ENCODE measurements at regions not wholly inside any gene's neighbourhood (a gene's known extent, or its start where the extent isn't known, plus 50 kb on each side); places are given as distances from the start of the nearest gene placed in this dataset.

- no peak for TF ChIP-seq POLR2AphosphoS5 (IDR thresholded peaks at IDR 0.05; ENCODE audit: borderline replicate concordance, low read depth, low read length)
- no peak for TF ChIP-seq EZH2 (IDR thresholded peaks at IDR 0.05)
- no peak for TF ChIP-seq FOXP2 (optimal IDR thresholded peaks at IDR 0.05; ENCODE audit: control extremely low read depth, extremely low read length, insufficient read depth)
Measured at GRCh38 chr18:54662986-54663385, 71.9 kb downstream of the DYNAP start.

Data from SK-N-MC (cell line).